Stimulated activated CD8-positive, alpha-beta memory T cell treated with anti-CD3 and anti-CD28 coated beads, Interleukin-7, amount 100 ng/mL, for 48 hours (primary cell): ENCODE measurements at regions not wholly inside any gene's neighbourhood (a gene's known extent, or its start where the extent isn't known, plus 50 kb on each side); places are given as distances from the start of the nearest gene placed in this dataset.

Experiments
- DNase-seq, 2 donors: peaks; one replicate each; pipeline ENCODE4 v3.0.0-alpha.2; 2020; ENCODE audit warnings: low read depth in 1 of 2; ENCODE audit errors: extremely low read depth in 1 of 2

GRCh38 chr13:22569811-22570210 is 611.0 kb upstream of the SGCG start:
- no peak for DNase-seq

- DNase-seq: no peak
Observed at GRCh38 chr13:22589880-22590279, 590.9 kb upstream of the SGCG start.

GRCh38 chr13:22592515-22592914 is 588.3 kb upstream of the SGCG start:
- no peak for DNase-seq

GRCh38 chr13:22594041-22594440 is 586.7 kb upstream of the SGCG start:
- no peak for DNase-seq

- no peak for DNase-seq
Observed at GRCh38 chr13:22596171-22596863, 584.5 kb upstream of the SGCG start.

GRCh38 chr13:22599156-22599555 is 581.6 kb upstream of the SGCG start:
- DNase-seq: no peak

- no peak for DNase-seq
Observed at GRCh38 chr13:22618002-22618401, 562.8 kb upstream of the SGCG start.

- no peak for DNase-seq
Observed at GRCh38 chr13:22625691-22626090, 555.1 kb upstream of the SGCG start.

- DNase-seq: no peak
Observed at GRCh38 chr13:22629374-22629773, 551.4 kb upstream of the SGCG start.

GRCh38 chr13:22642088-22642487 is 538.7 kb upstream of the SGCG start:
- no peak for DNase-seq

GRCh38 chr13:22644941-22645340 is 535.8 kb upstream of the SGCG start:
- no peak for DNase-seq

GRCh38 chr13:22647156-22647850 is 533.5 kb upstream of the SGCG start:
- DNase-seq: no peak

- no peak for DNase-seq
Observed at GRCh38 chr13:22648320-22648801, 532.4 kb upstream of the SGCG start.

GRCh38 chr13:22652796-22653195 is 528.0 kb upstream of the SGCG start:
- DNase-seq: no peak

GRCh38 chr13:22653866-22654265 is 526.9 kb upstream of the SGCG start:
- DNase-seq: no peak

- DNase-seq: no peak
Observed at GRCh38 chr13:22655106-22655852, 525.5 kb upstream of the SGCG start.

GRCh38 chr13:22662771-22663170 is 518.0 kb upstream of the SGCG start:
- DNase-seq: no peak

- no peak for DNase-seq
Observed at GRCh38 chr13:22665506-22665905, 515.3 kb upstream of the SGCG start.

- DNase-seq: no peak
Observed at GRCh38 chr13:22690756-22691155, 490.0 kb upstream of the SGCG start.

GRCh38 chr13:22693691-22694090 is 487.1 kb upstream of the SGCG start:
- no peak for DNase-seq

- no peak for DNase-seq
Observed at GRCh38 chr13:22696433-22696832, 484.3 kb upstream of the SGCG start.

- DNase-seq: no peak
Observed at GRCh38 chr13:22698467-22698866, 482.3 kb upstream of the SGCG start.
